ENCODE measurements at regions not wholly inside any gene's neighbourhood (a gene's known extent, or its start where the extent isn't known, plus 50 kb on each side); places are given as distances from the start of the nearest gene placed in this dataset.

GRCh38 chr2:149814901-149815300 is 227.3 kb upstream of the MMADHC start:
- TF ChIP-seq POLR2AphosphoS5 (IDR thresholded peaks at IDR 0.05; ENCODE audit: low read depth, low read length): no peak
- TF ChIP-seq POLR2A (IDR thresholded peaks at IDR 0.05; ENCODE audit: low read depth, low read length): no peak
- no peak for TF ChIP-seq TAF1 (IDR thresholded peaks at IDR 0.05; ENCODE audit: borderline replicate concordance, low read depth, low read length)
- no peak for FAIRE-seq
- no peak for DNase-seq (ENCODE audit: insufficient read length)

GRCh38 chr2:149814049-149814448 is 226.5 kb upstream of the MMADHC start:
- FAIRE-seq (no peak), DNase-seq (ENCODE audit: insufficient read length) (no peak)
- TF ChIP-seq POLR2A (IDR thresholded peaks at IDR 0.05; ENCODE audit: low read depth, low read length) (no peak), TAF1 (IDR thresholded peaks at IDR 0.05; ENCODE audit: borderline replicate concordance, low read depth, low read length) (no peak), POLR2AphosphoS5 (IDR thresholded peaks at IDR 0.05; ENCODE audit: low read depth, low read length) (no peak)

- TF ChIP-seq TAF1 (IDR thresholded peaks at IDR 0.05; ENCODE audit: borderline replicate concordance, low read depth, low read length): no peak
- no peak for TF ChIP-seq POLR2AphosphoS5 (IDR thresholded peaks at IDR 0.05; ENCODE audit: low read depth, low read length)
- TF ChIP-seq POLR2A (IDR thresholded peaks at IDR 0.05; ENCODE audit: low read depth, low read length): no peak
- DNase-seq (ENCODE audit: insufficient read length) (no peak), FAIRE-seq (no peak)
Observed at GRCh38 chr2:149808556-149808955, 221.0 kb upstream of the MMADHC start.

GRCh38 chr2:149806651-149807050 is 219.1 kb upstream of the MMADHC start:
- FAIRE-seq: no peak
- DNase-seq (ENCODE audit: insufficient read length): no peak
- TF ChIP-seq POLR2A (IDR thresholded peaks at IDR 0.05; ENCODE audit: low read depth, low read length) (no peak), POLR2AphosphoS5 (IDR thresholded peaks at IDR 0.05; ENCODE audit: low read depth, low read length) (no peak), TAF1 (IDR thresholded peaks at IDR 0.05; ENCODE audit: borderline replicate concordance, low read depth, low read length) (no peak)

GRCh38 chr2:149800624-149801542 is 213.3 kb upstream of the MMADHC start:
- no peak for TF ChIP-seq POLR2AphosphoS5 (IDR thresholded peaks at IDR 0.05; ENCODE audit: low read depth, low read length)
- TF ChIP-seq TAF1 (IDR thresholded peaks at IDR 0.05; ENCODE audit: borderline replicate concordance, low read depth, low read length): no peak
- no peak for TF ChIP-seq POLR2A (IDR thresholded peaks at IDR 0.05; ENCODE audit: low read depth, low read length)
- FAIRE-seq (no peak), DNase-seq (ENCODE audit: insufficient read length) (no peak)

- FAIRE-seq: no peak
- no peak for TF ChIP-seq POLR2AphosphoS5 (IDR thresholded peaks at IDR 0.05; ENCODE audit: low read depth, low read length)
- no peak for TF ChIP-seq TAF1 (IDR thresholded peaks at IDR 0.05; ENCODE audit: borderline replicate concordance, low read depth, low read length)
- TF ChIP-seq POLR2A (IDR thresholded peaks at IDR 0.05; ENCODE audit: low read depth, low read length): no peak
- DNase-seq (ENCODE audit: insufficient read length): no peak
Observed at GRCh38 chr2:149799013-149799705, 211.6 kb upstream of the MMADHC start.

DNA sequence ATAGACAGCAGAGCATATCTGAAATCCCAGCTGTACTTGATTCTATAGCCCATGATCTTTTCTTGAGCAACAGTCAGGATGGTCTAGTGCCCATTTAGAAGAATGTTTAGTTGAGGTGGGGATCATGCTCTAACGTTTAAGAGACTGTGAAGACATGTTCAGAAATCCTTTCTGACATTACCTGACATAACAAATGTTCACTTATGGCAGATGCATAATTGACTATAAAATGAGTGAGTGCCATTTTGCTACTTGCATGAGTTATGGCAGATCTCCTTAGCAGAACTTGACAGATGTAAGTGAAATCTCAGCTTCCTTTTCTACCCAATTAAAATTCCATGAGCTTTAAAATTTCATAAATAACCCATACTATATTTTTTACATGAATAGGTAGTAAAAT is 209.5 kb upstream of the MMADHC start:
- FAIRE-seq (no peak), DNase-seq (ENCODE audit: insufficient read length) (no peak)
- no peak for TF ChIP-seq POLR2A (IDR thresholded peaks at IDR 0.05; ENCODE audit: low read depth, low read length)
- no peak for TF ChIP-seq POLR2AphosphoS5 (IDR thresholded peaks at IDR 0.05; ENCODE audit: low read depth, low read length)
- TF ChIP-seq TAF1 (IDR thresholded peaks at IDR 0.05; ENCODE audit: borderline replicate concordance, low read depth, low read length): no peak

- TF ChIP-seq POLR2A (IDR thresholded peaks at IDR 0.05; ENCODE audit: low read depth, low read length): no peak
- TF ChIP-seq TAF1 (IDR thresholded peaks at IDR 0.05; ENCODE audit: borderline replicate concordance, low read depth, low read length): no peak
- no peak for TF ChIP-seq POLR2AphosphoS5 (IDR thresholded peaks at IDR 0.05; ENCODE audit: low read depth, low read length)
- no peak for FAIRE-seq
- no peak for DNase-seq (ENCODE audit: insufficient read length)
Observed at GRCh38 chr2:149789549-149789948, 202.0 kb upstream of the MMADHC start.

DNA sequence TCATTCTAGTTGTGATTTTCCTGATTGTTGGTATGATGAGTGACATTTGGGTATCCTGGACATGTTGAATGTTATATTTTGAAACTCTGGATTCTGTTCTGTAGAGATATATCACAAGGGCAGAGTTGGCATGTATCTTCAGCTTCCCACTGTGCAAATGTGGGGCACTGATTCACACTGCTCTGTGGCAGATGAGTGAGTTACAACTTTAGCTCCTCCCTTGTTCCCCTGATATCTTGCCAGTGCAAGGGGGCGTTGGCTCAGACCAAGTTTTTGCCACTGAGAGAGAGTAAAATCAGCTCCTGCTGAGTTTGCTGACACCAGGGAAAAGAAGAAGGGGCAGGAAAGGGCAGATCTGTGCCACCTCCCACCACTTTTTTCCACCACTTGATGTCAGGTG is 199.6 kb upstream of the MMADHC start:
- FAIRE-seq: no peak
- no peak for DNase-seq (ENCODE audit: insufficient read length)
- no peak for TF ChIP-seq POLR2A (IDR thresholded peaks at IDR 0.05; ENCODE audit: low read depth, low read length)
- TF ChIP-seq POLR2AphosphoS5 (IDR thresholded peaks at IDR 0.05; ENCODE audit: low read depth, low read length): no peak
- TF ChIP-seq TAF1 (IDR thresholded peaks at IDR 0.05; ENCODE audit: borderline replicate concordance, low read depth, low read length): no peak

DNA sequence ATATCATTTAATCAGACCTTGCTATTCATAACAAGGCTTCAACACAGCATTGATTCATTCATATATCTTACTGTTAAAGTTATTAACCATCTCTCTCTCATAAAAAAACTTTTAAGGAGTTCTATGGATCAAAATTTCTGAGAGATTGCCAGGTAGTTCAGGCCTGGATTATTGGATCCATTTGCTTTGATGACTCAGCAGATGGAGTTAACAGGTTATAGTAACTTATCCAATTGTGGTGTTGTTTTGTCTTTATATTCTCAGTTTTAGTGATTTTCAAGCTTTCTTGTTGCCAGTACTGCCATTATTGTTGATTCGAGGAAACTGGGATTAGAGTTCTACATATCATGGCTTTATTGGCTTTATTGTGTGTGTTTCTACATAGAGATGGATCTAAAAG is 195.7 kb upstream of the MMADHC start:
- TF ChIP-seq POLR2A (IDR thresholded peaks at IDR 0.05; ENCODE audit: low read depth, low read length) (no peak), POLR2AphosphoS5 (IDR thresholded peaks at IDR 0.05; ENCODE audit: low read depth, low read length) (no peak), TAF1 (IDR thresholded peaks at IDR 0.05; ENCODE audit: borderline replicate concordance, low read depth, low read length) (no peak)
- DNase-seq (ENCODE audit: insufficient read length) (no peak), FAIRE-seq (no peak)

- FAIRE-seq (no peak), DNase-seq (ENCODE audit: insufficient read length) (no peak)
- no peak for TF ChIP-seq TAF1 (IDR thresholded peaks at IDR 0.05; ENCODE audit: borderline replicate concordance, low read depth, low read length)
- no peak for TF ChIP-seq POLR2A (IDR thresholded peaks at IDR 0.05; ENCODE audit: low read depth, low read length)
- TF ChIP-seq POLR2AphosphoS5 (IDR thresholded peaks at IDR 0.05; ENCODE audit: low read depth, low read length): no peak
Observed at GRCh38 chr2:149782572-149782971, 195.0 kb upstream of the MMADHC start.
